Caco-2 (cell line): ENCODE measurements at regions not wholly inside any gene's neighbourhood (a gene's known extent, or its start where the extent isn't known, plus 50 kb on each side); places are given as distances from the start of the nearest gene placed in this dataset.

Source experiments
- BruUV-seq: library from RNA; stranded (reverse); fragments of 400-500 nt; replicated peaks from 2 replicates; lab custom pipeline; 2021; lab: Mats Ljungman, UMichigan
- CTCF ChIA-PET: fragments of 300-600 bp; sonication (Branson Sonifier 250); formaldehyde crosslinking; loops from one replicate; lab custom pipeline; 2022; ENCODE audit warnings: antibody characterized with exemption; lab: Charles Lee
- POLR2A ChIA-PET: fragments of 300-600 bp; sonication (Branson Sonifier 250); formaldehyde crosslinking; loops from one replicate; lab custom pipeline; 2022; ENCODE audit warnings: antibody characterized with exemption; lab: Charles Lee
- DNase-seq, 2 experiments: peaks; one replicate each; pipeline versions ENCODE4 v3.0.0 to v3.0.0-alpha.2; 2020 to 2022
- H3K27me3 ChIP-seq: replicated peaks from 2 replicates; pipeline ENCODE4 v1.6.0; 2011; ENCODE audit warnings: low read length; ENCODE audit not compliant: control insufficient read depth, insufficient read depth
- H3K36me3 ChIP-seq: 2 replicates; pipeline ENCODE4 v1.5.1; 2011; ENCODE audit warnings: low read length; ENCODE audit not compliant: control insufficient read depth, insufficient read depth
- H3K4me1 ChIP-seq: fragments of 250-450 bp; sonication (Bioruptor Pico); 2 replicates; pipeline ENCODE4 v1.5.1; 2020; ENCODE audit warnings: mild to moderate bottlenecking
- H3K4me3 ChIP-seq: 2 replicates; pipeline ENCODE4 v1.5.1; 2011; ENCODE audit warnings: low read depth, mild to moderate bottlenecking, control low read depth, low read length
- H3K9me3 ChIP-seq: fragments of 250-450 bp; sonication (Bioruptor Pico); 2 replicates; pipeline ENCODE4 v1.5.1; 2020; ENCODE audit warnings: mild to moderate bottlenecking, moderate library complexity
- H3K27ac Mint-ChIP-seq: one replicate; pipeline ENCODE4 v1.8.0; 2022; ENCODE audit warnings: mixed read lengths; ENCODE audit not compliant: unreplicated experiment
- H3K27me3 Mint-ChIP-seq: one replicate; pipeline ENCODE4 v1.8.0; 2022; ENCODE audit warnings: mixed read lengths; ENCODE audit not compliant: insufficient read depth, unreplicated experiment
- H3K36me3 Mint-ChIP-seq: one replicate; pipeline ENCODE4 v1.8.0; 2022; ENCODE audit warnings: mild to moderate bottlenecking, mixed read lengths; ENCODE audit not compliant: insufficient read depth, unreplicated experiment
- H3K4me1 Mint-ChIP-seq: one replicate; pipeline ENCODE4 v1.8.0; 2022; ENCODE audit warnings: low read depth, mixed read lengths; ENCODE audit not compliant: unreplicated experiment
- H3K4me3 Mint-ChIP-seq: one replicate; pipeline ENCODE4 v1.8.0; 2022; ENCODE audit warnings: mild to moderate bottlenecking, moderate library complexity, mixed read lengths; ENCODE audit not compliant: unreplicated experiment
- H3K9me3 Mint-ChIP-seq: one replicate; pipeline ENCODE4 v1.8.0; 2022; ENCODE audit warnings: mixed read lengths; ENCODE audit not compliant: unreplicated experiment
- CTCF ChIP-seq, 2 experiments: fragments of 200-600 bp in 1 of 2; IDR thresholded peaks; 1 replicate in 1 of 2; 2 replicates in 1 of 2; pipeline versions ENCODE4 v1.5.1 to v1.8.0; 2011 to 2022; ENCODE audit warnings: antibody characterized with exemption in 1 of 2, control low read depth in 1 of 2, inconsistent platforms in 1 of 2, low read depth in 1 of 2, low read length in 1 of 2, mild to moderate bottlenecking in 1 of 2, moderate library complexity in 1 of 2; ENCODE audit not compliant: insufficient read depth in 1 of 2, severe bottlenecking in 1 of 2, unreplicated experiment in 1 of 2
- intact Hi-C: fragments of 100-400 bp; cut with micrococcal nuclease; formaldehyde crosslinking; loops from one replicate; pipeline ENCODE4 v1.10.0; 2022; ENCODE audit not compliant: unreplicated experiment

- Mint-ChIP-seq H3K27me3 (no peaks in the 10 kb centered on the region), H3K36me3 (no peaks in the 10 kb centered on the region), H3K4me3 (no peak overlapping the region), H3K9me3 (peaks cover 15% of the 10 kb centered on the region), H3K27ac (no peak overlapping the region), H3K4me1 (no peaks in the 10 kb centered on the region)
- no peaks in the 10 kb centered on the region for H3K4me1 ChIP-seq
- H3K9me3 ChIP-seq, result no peaks in the 10 kb centered on the region
- H3K27me3 ChIP-seq, result no peaks in the 10 kb centered on the region
- no peak overlapping the region for H3K4me3 ChIP-seq
- intact Hi-C loops, result no loop called here
- ChIA-PET POLR2A (no interaction called here), CTCF (no interaction called here)
- no peak for DNase-seq
- no peak for TF ChIP-seq CTCF (IDR thresholded peaks at IDR 0.05; ENCODE audit: insufficient read depth in 1 of 2, low read depth in 1 of 2, low read length in 1 of 2, severe bottlenecking in 1 of 2, unreplicated experiment in 1 of 2)
- no TSS peak for BruUV-seq
- no peaks in the 10 kb centered on the region for H3K36me3 ChIP-seq
Observed at GRCh38 chr1:4307468-4307845, 347.0 kb upstream of the AJAP1 start.

DNA sequence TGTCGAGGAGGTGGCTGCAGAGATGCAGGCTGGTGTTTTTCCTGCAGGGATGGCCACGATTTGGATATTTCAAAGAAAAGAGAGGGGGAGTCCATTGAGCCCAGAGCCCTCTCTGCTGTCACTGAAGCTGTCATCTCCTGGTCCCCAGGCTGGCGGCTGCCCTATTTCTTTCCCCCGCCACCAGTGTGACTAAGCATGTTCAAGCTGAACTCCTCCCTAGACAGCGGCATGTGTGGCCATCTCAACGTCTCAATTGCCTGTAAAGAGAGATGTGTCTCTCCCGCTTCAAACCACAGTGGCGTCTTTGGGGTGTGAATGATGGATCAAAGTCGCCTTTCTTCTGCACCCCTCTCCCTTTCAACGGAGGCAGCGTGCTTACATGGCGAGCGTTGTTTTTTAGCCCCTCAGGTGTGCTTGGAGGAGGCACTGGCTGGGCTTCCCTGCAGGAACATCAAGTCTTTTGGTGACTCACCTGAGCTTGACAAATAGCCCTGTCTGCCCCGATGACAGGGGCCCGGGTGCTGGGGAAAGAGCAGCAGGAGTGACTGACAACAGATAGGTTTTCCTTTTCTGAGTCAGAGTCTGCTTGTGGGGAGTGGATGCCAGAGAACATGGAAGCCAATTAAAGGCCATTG is 346.4 kb upstream of the AJAP1 start:
- Histone ChIP-seq H3K4me3 (no peak overlapping the region), H3K27me3 (no peaks in the 10 kb centered on the region), H3K36me3 (no peaks in the 10 kb centered on the region), H3K9me3 (no peaks in the 10 kb centered on the region), H3K4me1 (no peaks in the 10 kb centered on the region)
- Mint-ChIP-seq H3K27ac (no peak overlapping the region), H3K27me3 (no peaks in the 10 kb centered on the region), H3K36me3 (no peaks in the 10 kb centered on the region), H3K4me1 (no peaks in the 10 kb centered on the region), H3K9me3 (peaks cover 9% of the 10 kb centered on the region), H3K4me3 (no peak overlapping the region)
- no peak for DNase-seq
- ChIA-PET CTCF (no interaction called here), POLR2A (no interaction called here)
- intact Hi-C loops, result no loop called here
- no TSS peak for BruUV-seq
- no peak for TF ChIP-seq CTCF (IDR thresholded peaks at IDR 0.05; ENCODE audit: insufficient read depth in 1 of 2, low read depth in 1 of 2, low read length in 1 of 2, severe bottlenecking in 1 of 2, unreplicated experiment in 1 of 2)

- Mint-ChIP-seq H3K36me3 (no peaks in the 10 kb centered on the region), H3K4me3 (no peak overlapping the region), H3K27me3 (no peaks in the 10 kb centered on the region), H3K27ac (no peak overlapping the region), H3K9me3 (peaks cover 1% of the 10 kb centered on the region), H3K4me1 (no peaks in the 10 kb centered on the region)
- H3K9me3 ChIP-seq, result no peaks in the 10 kb centered on the region
- H3K4me1 ChIP-seq, result no peaks in the 10 kb centered on the region
- intact Hi-C loops, result no loop called here
- TF ChIP-seq CTCF (IDR thresholded peaks at IDR 0.05; ENCODE audit: insufficient read depth in 1 of 2, low read depth in 1 of 2, low read length in 1 of 2, severe bottlenecking in 1 of 2, unreplicated experiment in 1 of 2), result no peak
- no peak for DNase-seq
- no TSS peak for BruUV-seq
- no peak overlapping the region for H3K4me3 ChIP-seq
- no peaks in the 10 kb centered on the region for H3K27me3 ChIP-seq
- ChIA-PET POLR2A (no interaction called here), CTCF (no interaction called here)
- H3K36me3 ChIP-seq, result no peaks in the 10 kb centered on the region
Observed at GRCh38 chr1:4308806-4309205, 345.6 kb upstream of the AJAP1 start.
